Right lobe of liver (tissue), 4 donors: ENCODE measurements at regions not wholly inside any gene's neighbourhood (a gene's known extent, or its start where the extent isn't known, plus 50 kb on each side); places are given as distances from the start of the nearest gene placed in this dataset.
"Not testable (repeated sequence)": the region's sequence is repeated elsewhere in the genome, so short reads cannot be mapped to it uniquely, and the experiment has no call there.

ENCODE experiments used
- POLR2A ChIP-seq: fragments of 450-650 bp; IDR thresholded peaks from one replicate; pipeline ENCODE4 v1.6.1; 2017; ENCODE audit warnings: antibody characterized with exemption, mild to moderate bottlenecking
- TF ChIP-seq, protein P1 (sequence below), 4 donors: fragments of 200-600 bp in 3 of 4; fragments of 450-650 bp in 1 of 4; IDR thresholded peaks; one replicate each; pipeline versions ENCODE4 v1.5.1 to v1.8.0; 2016 to 2022; ENCODE audit warnings: antibody characterized with exemption in 4 of 4, mild to moderate bottlenecking in 2 of 4
- donor health status: DM: no; HTN: no; CAD: no.
- donor health status: DM: no; HTN: no; CAD: no.
- donor health status: DM: no; HTN: yes; CAD: no.

DNA sequence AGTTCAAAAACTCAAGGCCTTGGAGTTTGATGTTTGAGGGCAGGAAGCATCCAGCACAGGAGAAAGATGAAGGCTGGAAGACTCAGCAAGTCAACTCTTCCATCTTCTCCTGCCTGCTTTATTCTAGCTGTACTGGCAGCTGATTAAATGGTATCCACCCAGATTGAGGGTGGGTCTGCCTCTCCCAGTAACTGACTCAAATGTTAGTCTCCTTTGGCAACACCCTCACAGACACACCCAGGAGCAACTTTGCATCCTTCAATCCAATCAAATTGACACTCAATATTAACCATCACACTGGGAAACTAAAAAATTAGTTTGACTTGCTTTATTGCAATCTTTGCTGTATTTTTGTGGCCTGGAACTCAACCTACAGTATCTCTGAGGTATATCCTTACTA is 230.5 kb upstream of the TARS1 start:
- TF ChIP-seq, protein P1, sequence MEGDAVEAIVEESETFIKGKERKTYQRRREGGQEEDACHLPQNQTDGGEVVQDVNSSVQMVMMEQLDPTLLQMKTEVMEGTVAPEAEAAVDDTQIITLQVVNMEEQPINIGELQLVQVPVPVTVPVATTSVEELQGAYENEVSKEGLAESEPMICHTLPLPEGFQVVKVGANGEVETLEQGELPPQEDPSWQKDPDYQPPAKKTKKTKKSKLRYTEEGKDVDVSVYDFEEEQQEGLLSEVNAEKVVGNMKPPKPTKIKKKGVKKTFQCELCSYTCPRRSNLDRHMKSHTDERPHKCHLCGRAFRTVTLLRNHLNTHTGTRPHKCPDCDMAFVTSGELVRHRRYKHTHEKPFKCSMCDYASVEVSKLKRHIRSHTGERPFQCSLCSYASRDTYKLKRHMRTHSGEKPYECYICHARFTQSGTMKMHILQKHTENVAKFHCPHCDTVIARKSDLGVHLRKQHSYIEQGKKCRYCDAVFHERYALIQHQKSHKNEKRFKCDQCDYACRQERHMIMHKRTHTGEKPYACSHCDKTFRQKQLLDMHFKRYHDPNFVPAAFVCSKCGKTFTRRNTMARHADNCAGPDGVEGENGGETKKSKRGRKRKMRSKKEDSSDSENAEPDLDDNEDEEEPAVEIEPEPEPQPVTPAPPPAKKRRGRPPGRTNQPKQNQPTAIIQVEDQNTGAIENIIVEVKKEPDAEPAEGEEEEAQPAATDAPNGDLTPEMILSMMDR (IDR thresholded peaks at IDR 0.05): not testable (repeated sequence)
- TF ChIP-seq POLR2A: not testable (repeated sequence)
